ENCODE measurements at regions not wholly inside any gene's neighbourhood (a gene's known extent, or its start where the extent isn't known, plus 50 kb on each side); places are given as distances from the start of the nearest gene placed in this dataset.
"Not testable (repeated sequence)": the region's sequence is repeated elsewhere in the genome, so short reads cannot be mapped to it uniquely, and the experiment has no call there.

DNA sequence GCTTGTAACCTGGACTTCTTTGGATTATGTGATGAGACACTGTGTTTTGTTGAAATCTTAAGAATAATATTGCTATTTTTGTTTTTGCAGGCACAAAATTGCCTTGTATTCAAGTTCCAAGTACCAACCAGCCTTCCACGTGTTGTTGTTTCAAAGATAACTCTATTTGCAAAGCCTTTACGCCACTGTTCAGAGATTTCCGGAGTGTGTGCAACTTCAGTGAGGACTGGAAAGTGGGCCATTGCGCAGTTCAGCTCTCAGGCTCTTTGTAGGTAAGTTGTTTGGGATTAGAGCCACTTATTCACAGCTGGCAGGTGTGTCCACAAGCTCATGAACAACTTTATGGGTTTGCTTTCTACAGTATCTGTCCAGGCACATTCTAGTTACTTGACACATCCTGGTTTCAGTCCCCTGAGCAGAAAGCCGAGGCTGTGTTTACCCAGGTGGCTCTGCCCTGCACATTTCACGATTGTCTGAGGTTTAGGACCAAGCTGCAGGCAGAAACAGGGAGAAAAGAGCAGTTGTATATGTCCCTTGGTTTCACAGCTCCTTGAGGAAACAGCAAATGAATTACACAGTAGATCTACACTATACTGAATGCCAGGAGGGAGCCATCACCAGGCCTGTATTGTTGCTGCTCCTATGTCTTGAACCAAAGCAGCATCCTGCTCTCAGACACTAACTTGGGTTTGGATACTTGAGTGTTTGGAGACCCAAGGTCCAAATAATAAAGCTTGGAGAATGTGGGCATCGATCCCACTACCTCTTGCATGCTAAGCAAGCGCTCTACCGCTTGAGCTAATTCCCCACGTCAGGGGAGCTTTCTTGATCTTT lies 136.1 kb upstream of the ZNF322 start:
- POLR2A ChIA-PET; FAIRE-seq; ATAC-seq; H3K9me3 ChIP-seq; H3K4me3 ChIP-seq; H3K27ac ChIP-seq; CTCF ChIA-PET; H3K4me1 ChIP-seq; H3K4me2 ChIP-seq; DNase-seq (ENCODE audit: low read depth in 1 of 2, low spot score in 1 of 2): not testable (repeated sequence)
- no CpG with 5 or more reads among the region's 10 CpGs for WGBS (ENCODE audit: missing lambda C conversion rate)

DNA sequence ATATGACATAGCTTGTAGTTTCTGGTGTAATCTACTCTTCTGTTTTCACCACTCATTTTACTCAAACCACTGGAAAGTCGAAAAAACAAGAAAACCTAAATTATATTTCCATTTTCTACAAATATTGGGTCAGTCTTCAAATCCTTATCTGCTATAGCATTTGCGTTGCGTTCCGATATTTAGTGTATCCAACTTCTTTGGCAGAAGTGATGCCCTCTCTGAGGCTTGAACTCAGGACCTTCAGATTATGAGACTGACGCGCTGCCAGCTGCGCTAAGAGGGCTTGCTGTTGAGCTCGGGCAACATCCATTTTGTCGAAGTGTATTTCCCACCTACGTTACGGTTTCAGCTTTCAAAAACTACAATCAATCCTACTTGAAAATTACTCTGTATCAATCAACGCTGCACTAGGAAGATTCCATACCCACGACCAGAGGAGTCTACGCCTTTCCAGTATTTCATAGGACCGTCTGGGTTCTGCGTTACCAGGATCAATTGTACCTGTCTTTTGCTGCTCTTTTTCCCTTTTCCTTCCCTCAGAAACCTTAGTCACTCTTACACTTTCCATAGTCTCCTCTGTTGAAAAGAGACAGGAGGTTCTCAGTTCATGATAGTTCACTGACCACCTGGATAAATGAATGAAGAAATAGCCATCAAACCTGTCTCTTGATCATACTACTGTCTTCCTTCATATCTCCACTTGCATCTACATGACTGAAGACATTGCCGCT lies 140.5 kb upstream of the ZNF322 start:
- WGBS (ENCODE audit: missing lambda C conversion rate), result no CpG with 5 or more reads among the region's 17 CpGs
- peak in 1 of 2 experiments; percentile 71; a peak in 4 of 6 replicates for ATAC-seq
- FAIRE-seq; H3K9me3 ChIP-seq; H3K4me3 ChIP-seq; CTCF ChIA-PET; DNase-seq (ENCODE audit: low read depth in 1 of 2, low spot score in 1 of 2); H3K4me1 ChIP-seq; POLR2A ChIA-PET; H3K4me2 ChIP-seq; H3K27ac ChIP-seq: not testable (repeated sequence)

DNA sequence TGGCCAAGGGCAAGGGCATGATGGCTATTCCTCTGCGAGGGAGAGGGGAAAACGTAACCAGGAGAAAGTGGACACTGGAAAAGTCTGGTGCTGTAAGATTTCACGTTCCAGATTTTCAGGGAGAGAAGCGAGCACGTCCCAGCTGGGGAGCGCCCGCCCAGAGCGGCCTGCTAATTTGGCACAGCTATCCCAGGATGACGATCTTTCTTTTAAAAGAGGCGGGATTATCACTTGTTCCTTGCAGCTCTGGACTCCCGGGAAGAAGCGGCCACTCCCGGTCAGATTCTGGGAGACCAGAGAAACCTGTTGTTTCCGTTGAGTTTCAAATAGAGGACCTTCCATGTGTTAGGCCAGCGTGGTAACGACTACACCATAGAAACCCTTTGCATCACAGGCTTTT lies 144.2 kb upstream of the ZNF322 start:
- H3K4me1 ChIP-seq; ATAC-seq; H3K4me3 ChIP-seq; H3K4me2 ChIP-seq; H3K9me3 ChIP-seq; FAIRE-seq; CTCF ChIA-PET; POLR2A ChIA-PET; H3K27ac ChIP-seq; DNase-seq (ENCODE audit: low read depth in 1 of 2, low spot score in 1 of 2): not testable (repeated sequence)
- no CpG with 5 or more reads among the region's 16 CpGs for WGBS (ENCODE audit: missing lambda C conversion rate)

DNA sequence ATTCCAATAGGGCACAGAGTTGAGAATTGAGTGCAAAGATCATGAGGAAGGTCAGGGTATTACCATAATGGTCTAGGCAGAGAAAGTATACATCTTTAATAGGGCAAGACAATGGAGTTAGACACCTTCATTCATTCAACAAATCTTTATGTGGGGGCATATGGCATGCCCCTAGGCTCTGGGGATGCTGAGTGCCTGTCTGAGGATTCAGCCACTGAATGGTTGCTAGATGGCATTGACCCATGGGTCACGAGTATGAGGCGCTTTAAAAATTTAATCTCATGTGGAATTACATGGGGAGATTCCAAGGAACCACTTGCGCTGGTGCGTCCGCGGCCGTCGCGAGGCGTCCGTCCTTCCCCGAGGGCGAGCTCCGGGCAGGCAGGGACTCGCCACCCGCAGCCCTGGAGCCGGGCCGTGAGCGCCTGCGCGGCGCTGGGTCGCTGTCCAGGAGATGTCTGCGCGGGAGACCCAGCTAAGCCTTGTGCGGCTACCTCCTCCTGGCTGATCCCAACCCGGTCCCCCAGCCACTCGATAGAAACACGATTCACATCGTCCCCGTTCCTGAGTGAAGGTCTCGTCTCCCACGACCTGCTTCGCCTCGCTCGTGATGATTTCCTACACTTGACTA lies 152.1 kb upstream of the ZNF322 start:
- no CpG with 5 or more reads among the region's 36 CpGs for WGBS (ENCODE audit: missing lambda C conversion rate)
- DNase-seq (ENCODE audit: low read depth in 1 of 2, low spot score in 1 of 2); CTCF ChIA-PET; H3K4me3 ChIP-seq; H3K4me2 ChIP-seq; POLR2A ChIA-PET; FAIRE-seq; H3K4me1 ChIP-seq; H3K27ac ChIP-seq; H3K9me3 ChIP-seq: not testable (repeated sequence)
- peak; percentile 85 to 87; a peak in 5 of 6 replicates for ATAC-seq

DNA sequence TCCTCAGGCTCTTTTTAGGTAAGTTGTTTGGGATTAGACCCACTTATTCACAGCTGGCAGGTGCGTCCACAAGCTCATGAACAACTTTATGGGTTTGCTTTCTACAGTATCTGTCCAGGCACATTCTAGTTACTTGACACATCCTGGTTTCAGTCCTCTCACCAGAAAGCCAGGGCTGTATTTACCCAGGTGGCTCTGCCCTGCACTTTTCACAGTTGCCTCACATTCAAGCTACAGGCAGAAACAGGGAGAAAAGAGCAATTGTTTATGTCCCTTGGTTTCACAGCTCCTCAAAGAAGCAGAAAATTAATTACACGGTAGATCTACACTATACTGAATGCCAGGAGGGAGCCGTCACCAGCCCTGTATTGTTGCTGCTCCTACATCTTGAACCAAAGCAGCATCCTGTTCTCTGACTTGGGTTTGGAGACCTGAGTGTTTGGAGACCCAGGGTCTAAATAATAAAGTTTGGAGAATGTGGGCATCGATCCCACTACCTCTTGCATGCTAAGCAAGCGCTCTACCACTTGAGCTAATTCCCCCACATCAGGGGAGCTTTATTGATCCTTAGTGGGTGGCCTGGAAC lies 159.2 kb upstream of the ZNF322 start:
- FAIRE-seq; POLR2A ChIA-PET; H3K4me2 ChIP-seq; DNase-seq (ENCODE audit: low read depth in 1 of 2, low spot score in 1 of 2); H3K9me3 ChIP-seq; H3K4me1 ChIP-seq; CTCF ChIA-PET; ATAC-seq; H3K4me3 ChIP-seq; H3K27ac ChIP-seq: not testable (repeated sequence)
- no CpG with 5 or more reads among the region's 5 CpGs for WGBS (ENCODE audit: missing lambda C conversion rate)

GRCh38 chr6:26827965-26828364 lies 168.4 kb upstream of the ZNF322 start:
- H3K9me3 ChIP-seq; DNase-seq (ENCODE audit: low read depth in 1 of 2, low spot score in 1 of 2); POLR2A ChIA-PET; H3K4me2 ChIP-seq; H3K27ac ChIP-seq; H3K4me1 ChIP-seq; FAIRE-seq; CTCF ChIA-PET; H3K4me3 ChIP-seq; ATAC-seq: not testable (repeated sequence)
- WGBS (ENCODE audit: missing lambda C conversion rate), result no CpG with 5 or more reads among the region's 4 CpGs

DNA sequence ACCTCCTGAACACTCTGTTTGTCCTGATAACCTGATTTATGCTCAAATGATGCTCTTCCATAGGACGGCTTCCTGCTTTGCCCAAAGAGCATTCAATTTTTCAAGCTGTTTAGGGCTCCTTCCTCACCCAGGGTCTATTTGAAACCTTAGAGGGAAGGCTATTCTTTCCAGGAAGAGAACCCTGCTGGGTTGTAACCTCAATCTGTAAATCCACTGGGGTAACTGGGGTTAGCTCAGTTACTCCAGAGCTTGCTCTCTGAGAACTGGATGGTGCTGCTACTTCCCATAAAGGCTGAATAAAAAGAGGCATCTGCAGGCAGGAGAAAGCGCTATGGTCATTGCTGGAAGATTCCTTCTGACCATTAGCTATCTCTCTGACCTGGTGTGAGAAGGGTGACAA lies 169.9 kb upstream of the ZNF322 start:
- H3K9me3 ChIP-seq; FAIRE-seq; H3K4me2 ChIP-seq; POLR2A ChIA-PET; H3K4me3 ChIP-seq; DNase-seq (ENCODE audit: low read depth in 1 of 2, low spot score in 1 of 2); H3K4me1 ChIP-seq; ATAC-seq; CTCF ChIA-PET; H3K27ac ChIP-seq: not testable (repeated sequence)
- WGBS (ENCODE audit: missing lambda C conversion rate), result no CpG with 5 or more reads among the region's 2 CpGs

DNA sequence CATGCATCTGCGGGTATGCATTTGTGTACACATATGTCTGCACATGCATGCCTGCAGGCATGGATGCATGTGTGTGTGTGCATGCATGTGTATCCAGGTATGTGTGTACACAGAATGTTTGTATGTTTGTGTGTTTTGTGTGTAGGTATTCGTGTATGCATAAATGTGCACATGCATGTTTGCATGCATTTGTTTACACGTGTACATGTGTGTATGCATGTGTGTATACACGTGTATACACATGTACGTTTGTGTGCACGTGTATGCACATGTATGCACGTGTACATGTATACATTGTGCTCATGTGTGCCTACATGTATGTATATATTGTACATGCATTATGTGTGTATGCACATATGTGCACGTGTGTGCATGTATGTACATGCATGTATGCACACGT lies 171.4 kb upstream of the ZNF322 start:
- H3K4me2 ChIP-seq, H3K4me1 ChIP-seq, H3K27ac ChIP-seq, H3K4me3 ChIP-seq, FAIRE-seq, H3K9me3 ChIP-seq, ATAC-seq, CTCF ChIA-PET, POLR2A ChIA-PET: not testable (repeated sequence)
- peak in 1 of 2 experiments; percentile 0 for DNase-seq (ENCODE audit: low read depth in 1 of 2, low spot score in 1 of 2)
- WGBS (ENCODE audit: missing lambda C conversion rate), result 49% methylated on average over 9 of the region's 9 CpGs

- FAIRE-seq, POLR2A ChIA-PET: not testable (repeated sequence)
Measured at GRCh38 chr6:26835707-26836106, 176.2 kb upstream of the ZNF322 start.

DNA sequence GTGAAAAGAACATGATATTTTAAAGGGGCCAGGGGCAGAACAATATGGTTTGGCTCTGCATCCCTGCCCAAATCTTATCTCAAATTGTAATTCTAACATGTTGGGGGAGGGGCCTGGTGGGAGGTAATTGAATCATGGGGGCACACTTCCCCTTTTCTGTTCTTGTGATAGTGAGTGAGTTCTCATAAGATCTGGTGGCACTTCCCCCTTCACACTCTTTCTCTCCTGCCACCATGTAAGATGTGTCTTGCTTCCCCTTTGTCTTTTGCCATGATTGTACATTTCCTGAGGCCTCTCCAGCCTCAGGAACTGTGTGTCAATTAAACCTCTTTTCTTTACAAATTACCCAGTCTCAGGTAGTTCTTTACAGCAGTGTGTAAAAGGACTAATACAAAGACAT lies 177.1 kb upstream of the ZNF322 start:
- H3K4me1 ChIP-seq; H3K27ac ChIP-seq; POLR2A ChIA-PET; FAIRE-seq; DNase-seq (ENCODE audit: low read depth in 1 of 2, low spot score in 1 of 2); H3K4me3 ChIP-seq; H3K4me2 ChIP-seq; CTCF ChIA-PET; ATAC-seq; H3K9me3 ChIP-seq: not testable (repeated sequence)

More at GRCh38 chr6:26835707-26836106, 176.2 kb upstream of the ZNF322 start:
- H3K4me3 ChIP-seq; H3K27ac ChIP-seq; H3K4me1 ChIP-seq; CTCF ChIA-PET; H3K9me3 ChIP-seq; DNase-seq (ENCODE audit: low read depth in 1 of 2, low spot score in 1 of 2); H3K4me2 ChIP-seq; ATAC-seq: not testable (repeated sequence)
- 100% methylated on average over 3 of the region's 5 CpGs for WGBS (ENCODE audit: missing lambda C conversion rate)

DNA sequence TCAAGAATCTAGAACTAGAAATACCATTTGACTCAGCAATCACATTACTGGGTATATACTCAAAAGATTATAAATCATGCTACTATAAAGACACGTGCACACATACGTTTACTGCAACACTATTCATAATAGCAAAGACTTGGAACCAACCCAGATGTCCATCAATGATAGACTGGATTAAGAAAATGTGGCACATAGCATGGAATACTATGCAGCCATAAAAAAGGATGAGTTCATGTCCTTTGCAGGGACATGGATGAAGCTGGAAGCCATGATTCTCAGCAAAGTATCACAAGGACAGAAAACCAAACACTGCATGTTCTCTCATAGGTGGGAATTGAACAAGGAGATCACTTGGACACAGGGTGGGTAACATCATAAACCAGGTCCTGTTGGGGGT lies 185.3 kb upstream of the ZNF322 start:
- H3K4me2 ChIP-seq; ATAC-seq; H3K4me3 ChIP-seq; CTCF ChIA-PET; FAIRE-seq; H3K9me3 ChIP-seq; POLR2A ChIA-PET; H3K4me1 ChIP-seq; DNase-seq (ENCODE audit: low read depth in 1 of 2, low spot score in 1 of 2); H3K27ac ChIP-seq: not testable (repeated sequence)
- 86% methylated on average over 2 of the region's 2 CpGs for WGBS (ENCODE audit: missing lambda C conversion rate)

All from A549 (cell line).